NOMO-1 (cell line): ENCODE measurements at regions not wholly inside any gene's neighbourhood (a gene's known extent, or its start where the extent isn't known, plus 50 kb on each side); places are given as distances from the start of the nearest gene placed in this dataset.

Experiments used
- DNase-seq, 2 experiments: peaks; one replicate each; lab custom pipeline; 2025; ENCODE audit not compliant: unreplicated experiment in 2 of 2; lab: John Stamatoyannopoulos, UW

GRCh38 chr5:148012801-148013200 is 51.0 kb upstream of the SPINK5 start:
- DNase-seq = no peak

- peak; percentile 10 to 79 for DNase-seq
Measured at GRCh38 chr5:148011398-148012137, 52.2 kb upstream of the SPINK5 start.

- no peak for DNase-seq
Measured at GRCh38 chr5:148005788-148006520, 57.8 kb upstream of the SPINK5 start.

DNA sequence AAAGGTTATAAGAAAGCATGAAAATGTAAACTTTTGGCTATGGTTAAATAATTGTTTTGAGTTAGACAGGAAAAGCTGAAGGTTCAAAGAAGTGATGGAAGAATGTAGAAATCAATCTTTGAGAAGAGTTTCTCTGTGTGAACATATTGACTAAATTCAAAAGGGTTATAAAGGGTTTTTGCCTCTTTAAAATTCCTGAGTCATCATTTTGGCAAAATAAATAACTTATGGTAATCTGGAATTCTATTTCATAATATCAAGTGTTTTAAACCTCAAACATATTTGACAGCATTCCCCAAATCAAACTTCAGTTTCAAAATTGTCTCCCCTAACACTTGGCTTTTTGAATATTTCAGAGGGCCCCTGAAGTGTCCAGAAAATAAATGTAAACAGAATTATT is 60.6 kb upstream of the SPINK5 start:
- no peak for DNase-seq

DNA sequence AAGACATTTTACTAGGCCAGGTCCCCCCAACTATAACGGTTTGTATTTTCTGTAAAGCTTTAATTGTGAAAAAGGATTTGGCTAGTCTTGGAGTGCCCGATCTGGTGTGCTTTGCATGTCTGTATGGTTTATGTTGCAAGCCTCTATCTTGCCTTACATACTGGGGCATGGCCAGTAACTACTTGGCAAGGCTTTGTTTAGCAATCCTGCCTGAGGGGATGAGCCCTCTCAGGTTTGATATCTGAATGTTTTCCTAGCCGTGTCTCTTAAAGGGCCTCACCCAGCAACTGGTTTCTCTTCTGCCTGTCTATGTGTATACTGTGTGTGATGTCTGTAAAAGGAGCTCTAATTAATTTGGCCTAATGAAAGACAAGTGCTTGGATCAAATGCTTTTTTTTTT is 61.3 kb upstream of the SPINK5 start:
- no peak for DNase-seq

- DNase-seq = no peak
Measured at GRCh38 chr5:148000036-148000435, 63.7 kb upstream of the SPINK5 start.

- no peak for DNase-seq
Measured at GRCh38 chr5:147998704-147999103, 65.1 kb upstream of the SPINK5 start.

DNA sequence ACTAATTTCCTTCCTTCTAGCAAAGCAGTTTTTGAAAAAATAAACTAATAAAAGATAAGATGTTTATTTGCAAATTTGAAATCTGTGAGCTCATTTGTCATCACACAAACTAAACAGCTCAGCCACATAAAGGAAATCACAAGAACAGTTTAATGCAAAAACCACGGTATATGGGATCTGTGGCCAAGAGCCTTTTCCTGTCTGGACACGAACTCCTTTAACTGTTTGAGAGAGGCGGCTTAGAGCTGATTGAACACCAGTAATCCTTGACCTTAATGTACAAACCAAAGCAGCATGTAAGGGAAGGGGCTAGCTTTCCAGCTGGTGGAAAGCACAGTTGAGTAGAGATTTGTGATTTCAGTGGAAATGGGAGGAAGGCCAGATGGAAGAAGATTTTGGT is 66.3 kb upstream of the SPINK5 start:
- no peak for DNase-seq

GRCh38 chr5:147996379-147996778 is 67.4 kb upstream of the SPINK5 start:
- DNase-seq = no peak

GRCh38 chr5:147995846-147996245 is 67.9 kb upstream of the SPINK5 start:
- DNase-seq = no peak

- DNase-seq = no peak
Measured at GRCh38 chr5:147989994-147990393, 73.8 kb upstream of the SPINK5 start.

DNA sequence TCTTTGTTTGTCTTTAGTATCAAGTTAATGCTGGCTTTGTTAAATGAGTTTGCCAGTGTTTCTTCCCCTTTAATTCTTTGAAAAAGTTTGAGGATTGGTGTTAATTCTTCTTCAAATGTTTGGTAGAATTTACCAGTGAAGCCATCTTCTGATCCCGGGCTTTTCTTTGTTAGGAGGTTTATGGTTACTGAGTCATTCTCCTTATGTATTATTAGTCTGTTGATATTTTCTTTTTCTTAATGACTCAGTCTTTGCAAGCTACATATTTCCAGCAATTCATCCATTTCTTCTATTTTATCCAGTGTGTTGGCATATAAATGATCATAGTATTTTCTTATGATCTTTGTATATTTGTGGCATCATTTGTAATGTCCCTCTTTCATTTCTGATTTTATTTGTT is 74.5 kb upstream of the SPINK5 start:
- no peak for DNase-seq

DNA sequence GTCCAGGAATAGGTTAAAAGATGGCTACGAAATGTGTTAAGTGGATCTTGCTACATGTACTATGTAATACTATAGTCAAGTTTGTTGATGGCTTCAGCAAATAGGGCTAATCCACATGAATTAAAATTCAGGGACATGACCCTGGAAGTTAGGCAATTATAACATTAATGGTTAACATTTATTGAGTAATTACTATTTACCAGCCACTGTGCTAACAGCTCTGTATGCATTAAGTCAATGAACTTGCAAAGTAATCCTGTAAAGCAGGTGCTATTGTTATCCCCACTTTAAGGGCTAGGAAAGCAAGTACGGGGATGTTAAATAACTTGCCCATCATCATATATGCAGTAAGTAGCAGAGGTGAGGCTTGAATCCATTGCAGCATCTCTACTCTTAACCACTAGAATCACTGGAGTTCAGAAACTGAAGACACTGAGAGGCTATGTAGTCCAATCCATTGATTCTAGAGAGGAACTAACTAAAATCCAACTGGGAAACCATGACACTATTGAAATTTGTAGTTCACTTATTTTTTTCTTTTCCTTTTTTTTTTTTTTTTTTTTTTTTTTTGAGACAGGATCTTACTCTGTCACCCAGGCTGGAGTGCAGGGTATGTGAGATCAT is 77.5 kb upstream of the SPINK5 start:
- no peak for DNase-seq

GRCh38 chr5:147985608-147986007 is 78.2 kb upstream of the SPINK5 start:
- DNase-seq = no peak

GRCh38 chr5:147983742-147984141 is 77.4 kb upstream of the C5orf46 start:
- no peak for DNase-seq

- no peak for DNase-seq
Measured at GRCh38 chr5:147981074-147981473, 74.7 kb upstream of the C5orf46 start.

DNA sequence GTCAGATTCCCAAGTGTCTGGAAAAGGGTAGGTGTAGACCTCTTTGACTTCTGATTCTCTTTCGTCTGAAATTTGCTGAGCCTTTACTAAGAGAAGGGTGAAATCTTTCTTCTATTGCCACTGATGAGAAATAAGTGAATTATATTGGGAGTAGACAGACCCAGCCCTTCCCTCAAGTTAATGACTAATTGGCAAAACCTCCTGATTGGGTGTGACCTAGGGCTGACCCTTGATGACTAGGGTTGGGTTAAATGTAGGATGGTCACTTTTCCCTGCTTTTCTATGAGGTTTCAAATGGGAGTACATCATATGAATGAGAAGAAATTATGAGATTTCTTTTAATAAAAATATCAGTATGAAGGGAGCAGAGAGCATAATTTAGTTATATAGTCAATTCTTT is 73.4 kb upstream of the C5orf46 start:
- DNase-seq = no peak

DNA sequence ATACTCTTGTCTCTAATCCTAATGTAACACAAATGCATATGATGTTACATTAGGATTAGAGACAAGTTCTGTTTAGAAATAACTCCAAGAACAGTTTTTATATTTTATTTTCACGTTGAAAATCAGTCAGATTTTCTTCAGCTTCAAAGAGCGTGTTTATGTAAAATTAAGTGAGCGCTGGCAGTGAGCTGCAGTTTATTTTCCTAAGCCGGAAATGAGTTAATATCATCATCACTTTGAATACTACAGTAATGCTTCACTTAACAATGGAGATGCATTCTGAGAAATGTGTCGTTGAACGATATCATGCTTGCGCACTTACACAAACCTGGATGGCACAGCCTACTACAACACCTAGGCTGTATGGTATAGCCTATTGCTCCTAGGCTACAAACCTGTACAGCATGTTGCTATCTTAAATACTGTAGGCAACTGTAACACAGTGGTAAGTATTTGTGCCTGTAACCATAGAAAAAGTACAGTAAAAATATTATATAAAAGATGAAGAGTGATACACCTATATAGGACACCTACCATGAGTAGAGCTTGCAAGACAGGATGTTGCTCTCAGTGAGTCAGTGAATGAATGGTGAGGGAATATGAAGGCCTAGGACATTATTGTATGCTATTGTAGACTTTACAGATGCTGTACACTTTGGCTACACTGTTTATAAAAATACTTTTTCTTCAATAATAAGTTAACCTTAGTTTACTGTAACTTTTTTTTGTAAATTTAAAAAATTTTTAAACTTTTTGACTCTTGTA is 65.9 kb upstream of the C5orf46 start:
- DNase-seq = no peak

DNA sequence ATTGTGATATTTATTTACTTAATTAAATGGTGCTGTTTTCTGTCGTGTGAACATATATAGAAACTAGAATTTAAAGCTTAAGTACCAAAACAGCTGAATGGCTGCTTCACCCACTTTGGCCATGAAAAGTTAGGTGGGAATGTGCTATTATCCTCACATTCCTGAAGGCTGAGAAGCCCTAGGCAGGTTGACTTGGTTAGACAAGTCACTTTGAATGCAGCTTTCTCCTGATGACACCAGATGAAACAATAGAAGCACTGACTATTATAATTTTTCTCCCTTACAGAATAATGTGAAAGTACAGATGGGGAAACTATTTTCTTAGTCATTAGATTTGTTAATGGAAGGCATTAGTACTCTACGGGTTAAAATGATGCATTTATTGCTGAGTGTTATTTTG is 65.1 kb upstream of the C5orf46 start:
- no peak for DNase-seq

DNA sequence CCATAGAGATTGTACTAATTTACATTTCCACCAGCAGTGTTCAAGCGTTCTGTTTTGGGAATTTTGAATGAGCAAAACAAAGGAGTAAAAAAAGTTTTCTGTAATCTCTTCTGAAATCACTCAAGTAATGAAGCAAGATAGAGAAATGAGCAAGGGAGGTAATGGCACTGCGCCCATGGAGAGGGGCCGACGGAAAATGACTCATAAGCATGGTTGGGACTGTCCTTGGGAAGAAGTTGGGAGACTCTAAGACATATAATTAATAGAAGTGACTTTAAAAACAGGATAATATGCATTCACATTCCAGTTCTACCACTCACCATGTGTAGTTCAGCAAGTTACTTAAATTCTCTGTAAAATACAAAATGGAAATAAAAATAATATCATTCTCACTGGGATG is 62.5 kb upstream of the C5orf46 start:
- no peak for DNase-seq

- DNase-seq = no peak
Measured at GRCh38 chr5:147966829-147967228, 60.5 kb upstream of the C5orf46 start.
